ENCODE measurements at regions not wholly inside any gene's neighbourhood (a gene's known extent, or its start where the extent isn't known, plus 50 kb on each side); places are given as distances from the start of the nearest gene placed in this dataset.
"Not testable (repeated sequence)": the region's sequence is repeated elsewhere in the genome, so short reads cannot be mapped to it uniquely, and the experiment has no call there.

DNA sequence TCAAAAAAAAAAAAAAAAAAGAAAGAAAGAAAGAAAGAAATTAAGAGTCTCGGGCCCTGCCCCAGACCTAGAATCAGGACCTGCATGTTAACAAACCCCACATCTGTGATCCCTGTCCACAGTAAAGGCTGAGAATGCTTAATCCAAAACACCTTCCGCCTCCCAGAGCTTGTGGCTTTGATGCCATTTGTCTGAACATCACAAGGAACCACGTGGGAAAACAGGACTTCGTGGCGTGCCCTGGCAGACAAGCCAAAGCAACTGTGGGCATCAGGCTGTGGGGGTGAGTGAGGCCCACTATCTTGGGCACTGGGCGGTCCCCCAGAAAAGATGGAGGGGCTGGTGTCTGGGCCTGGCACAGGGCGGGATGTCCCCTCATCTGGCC is 173.4 kb upstream of the CIBAR2 start:
- WGBS (ENCODE audit: extremely low coverage, insufficient coverage, low lambda C conversion rate) = no CpG with 5 or more reads among the region's 7 CpGs
- Histone ChIP-seq H3K23ac (ENCODE audit: low read length) (no peak overlapping the region), H3K27ac (ENCODE audit: low read depth, low read length) (no peak overlapping the region)

DNA sequence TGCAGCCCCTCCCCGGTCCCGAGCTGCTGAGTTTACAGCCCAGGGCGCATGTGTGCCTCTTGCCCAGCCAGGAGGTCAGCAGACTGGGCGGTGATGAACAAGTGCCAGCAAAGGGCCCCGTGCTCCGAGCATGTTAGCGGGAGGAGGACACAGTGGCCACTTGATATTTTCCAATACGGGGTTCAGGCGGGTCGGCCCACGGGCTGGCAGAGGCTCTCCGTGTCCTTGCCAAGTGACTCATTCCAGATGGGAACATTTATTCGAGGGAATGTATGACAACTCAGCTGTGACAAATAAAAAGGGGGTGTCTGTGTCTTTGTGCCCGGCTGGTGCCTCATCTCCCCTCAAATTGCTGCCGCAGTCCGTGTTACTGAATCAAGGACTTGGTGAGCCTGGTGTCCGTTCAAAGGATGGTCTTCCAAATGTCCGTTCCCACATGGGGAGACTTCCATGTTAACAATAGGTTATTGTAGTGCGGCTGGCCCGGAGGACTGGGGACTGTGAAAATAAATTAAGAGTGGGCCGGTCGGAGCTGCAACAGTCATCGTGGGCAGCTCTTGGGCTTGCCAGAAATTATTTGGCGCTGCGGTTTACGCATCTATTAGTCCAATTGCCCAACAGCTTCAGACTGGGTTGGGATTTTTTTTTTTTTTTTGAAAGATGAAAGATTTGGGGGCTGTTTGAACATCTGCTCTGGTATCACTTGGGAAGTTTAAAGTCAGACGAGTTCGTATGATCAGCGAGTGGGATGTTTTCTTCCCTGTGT is 174.0 kb upstream of the CIBAR2 start:
- no peak overlapping the region for H4K8ac ChIP-seq (ENCODE audit: low read depth, low read length)
- H3K36me3 ChIP-seq (ENCODE audit: control insufficient read depth, insufficient read depth, low read length) = no peaks in the 10 kb centered on the region
- no peaks in the 10 kb centered on the region for H3K79me2 ChIP-seq (ENCODE audit: control insufficient read depth, insufficient read depth, low read length)
- H3K27ac ChIP-seq (ENCODE audit: low read depth, low read length) = no peak overlapping the region
- no peak overlapping the region for H2AK5ac ChIP-seq (ENCODE audit: low read length)
- H3K4me3 ChIP-seq (ENCODE audit: low read length) = no peak overlapping the region
- no peaks in the 10 kb centered on the region for H3K79me1 ChIP-seq (ENCODE audit: low read length)
- no peak overlapping the region for H3K56ac ChIP-seq (ENCODE audit: low read length)
- WGBS (ENCODE audit: extremely low coverage, insufficient coverage, low lambda C conversion rate) = no CpG with 5 or more reads among the region's 29 CpGs
- H3K18ac ChIP-seq (ENCODE audit: low read length) = no peak overlapping the region
- H2BK120ac ChIP-seq (ENCODE audit: low read depth, low read length) = no peak overlapping the region
- H3K4ac ChIP-seq (ENCODE audit: low read depth, low read length) = no peak overlapping the region
- no peaks in the 10 kb centered on the region for H3K27me3 ChIP-seq (ENCODE audit: insufficient read depth, low read length, poor library complexity)
- no peaks in the 10 kb centered on the region for H3K4me1 ChIP-seq (ENCODE audit: control insufficient read depth, low read depth, low read length)
- H4K5ac ChIP-seq (ENCODE audit: low read length) = no peak overlapping the region
- no peak for DNase-seq
- no peak overlapping the region for H3K9ac ChIP-seq (ENCODE audit: low read length)
- no peak overlapping the region for H3K23ac ChIP-seq (ENCODE audit: low read length)
- H3K4me2 ChIP-seq (ENCODE audit: low read length) = no peak overlapping the region
- no peak overlapping the region for H2BK5ac ChIP-seq (ENCODE audit: low read length)
- no peak overlapping the region for H2BK15ac ChIP-seq (replicated peaks; ENCODE audit: low read depth)

More for the DNA sequence above, 173.4 kb upstream of the CIBAR2 start:
- H3K79me1 ChIP-seq (ENCODE audit: low read length) = no peaks in the 10 kb centered on the region
- no peak overlapping the region for H4K5ac ChIP-seq (ENCODE audit: low read length)
- H3K27me3 ChIP-seq (ENCODE audit: insufficient read depth, low read length, poor library complexity) = no peaks in the 10 kb centered on the region
- no peak overlapping the region for H3K4me3 ChIP-seq (ENCODE audit: low read length)
- H3K36me3 ChIP-seq (ENCODE audit: control insufficient read depth, insufficient read depth, low read length) = no peaks in the 10 kb centered on the region
- no peak overlapping the region for H3K18ac ChIP-seq (ENCODE audit: low read length)
- no peak overlapping the region for H2BK5ac ChIP-seq (ENCODE audit: low read length)
- no peaks in the 10 kb centered on the region for H3K79me2 ChIP-seq (ENCODE audit: control insufficient read depth, insufficient read depth, low read length)
- no peak overlapping the region for H3K56ac ChIP-seq (ENCODE audit: low read length)
- H3K4me1 ChIP-seq (ENCODE audit: control insufficient read depth, low read depth, low read length) = no peaks in the 10 kb centered on the region
- H3K4ac ChIP-seq (ENCODE audit: low read depth, low read length) = no peak overlapping the region
- no peak overlapping the region for H2AK5ac ChIP-seq (ENCODE audit: low read length)
- no peak overlapping the region for H4K8ac ChIP-seq (ENCODE audit: low read depth, low read length)
- no peak for DNase-seq
- no peak overlapping the region for H3K9ac ChIP-seq (ENCODE audit: low read length)
- H3K4me2 ChIP-seq (ENCODE audit: low read length) = no peak overlapping the region
- no peak overlapping the region for H2BK15ac ChIP-seq (replicated peaks; ENCODE audit: low read depth)
- no peak overlapping the region for H2BK120ac ChIP-seq (ENCODE audit: low read depth, low read length)

- Histone ChIP-seq H3K4me3 (ENCODE audit: low read length) (no peak overlapping the region), H3K4me1 (ENCODE audit: control insufficient read depth, low read depth, low read length) (no peaks in the 10 kb centered on the region), H3K79me2 (ENCODE audit: control insufficient read depth, insufficient read depth, low read length) (no peaks in the 10 kb centered on the region), H3K27me3 (ENCODE audit: insufficient read depth, low read length, poor library complexity) (no peaks in the 10 kb centered on the region), H3K23ac (ENCODE audit: low read length) (no peak overlapping the region), H3K4ac (ENCODE audit: low read depth, low read length) (no peak overlapping the region), H3K36me3 (ENCODE audit: control insufficient read depth, insufficient read depth, low read length) (no peaks in the 10 kb centered on the region), H3K27ac (ENCODE audit: low read depth, low read length) (no peak overlapping the region), H3K18ac (ENCODE audit: low read length) (no peak overlapping the region), H2AK5ac (ENCODE audit: low read length) (no peak overlapping the region), H4K5ac (ENCODE audit: low read length) (no peak overlapping the region), H3K56ac (ENCODE audit: low read length) (no peak overlapping the region), H2BK5ac (ENCODE audit: low read length) (no peak overlapping the region), H2BK15ac (replicated peaks; ENCODE audit: low read depth) (no peak overlapping the region), H2BK120ac (ENCODE audit: low read depth, low read length) (no peak overlapping the region), H4K8ac (ENCODE audit: low read depth, low read length) (no peak overlapping the region), H3K9ac (ENCODE audit: low read length) (no peak overlapping the region), H3K4me2 (ENCODE audit: low read length) (no peak overlapping the region), H3K79me1 (ENCODE audit: low read length) (no peaks in the 10 kb centered on the region)
- no peak for DNase-seq
- no CpG with 5 or more reads among the region's 34 CpGs for WGBS (ENCODE audit: extremely low coverage, insufficient coverage, low lambda C conversion rate)
These were observed 174.9 kb upstream of the CIBAR2 start for GRCh38 chr16:85286951-85287814.

- not testable (repeated sequence) for H3K36me3 ChIP-seq (ENCODE audit: control insufficient read depth, insufficient read depth, low read length); H2BK5ac ChIP-seq (ENCODE audit: low read length); H3K79me2 ChIP-seq (ENCODE audit: control insufficient read depth, insufficient read depth, low read length); DNase-seq; H3K9ac ChIP-seq (ENCODE audit: low read length); H3K27me3 ChIP-seq (ENCODE audit: insufficient read depth, low read length, poor library complexity); H3K56ac ChIP-seq (ENCODE audit: low read length); H3K4ac ChIP-seq (ENCODE audit: low read depth, low read length); H3K23ac ChIP-seq (ENCODE audit: low read length); H2BK120ac ChIP-seq (ENCODE audit: low read depth, low read length); H3K18ac ChIP-seq (ENCODE audit: low read length); H3K4me2 ChIP-seq (ENCODE audit: low read length); H4K5ac ChIP-seq (ENCODE audit: low read length); H3K4me1 ChIP-seq (ENCODE audit: control insufficient read depth, low read depth, low read length); H3K4me3 ChIP-seq (ENCODE audit: low read length); H2AK5ac ChIP-seq (ENCODE audit: low read length); H2BK15ac ChIP-seq (replicated peaks; ENCODE audit: low read depth); H4K8ac ChIP-seq (ENCODE audit: low read depth, low read length); H3K27ac ChIP-seq (ENCODE audit: low read depth, low read length); H3K79me1 ChIP-seq (ENCODE audit: low read length)
- WGBS (ENCODE audit: extremely low coverage, insufficient coverage, low lambda C conversion rate) = no CpG with 5 or more reads among the region's 13 CpGs
These were observed 175.5 kb upstream of the CIBAR2 start for GRCh38 chr16:85287815-85288109.

DNA sequence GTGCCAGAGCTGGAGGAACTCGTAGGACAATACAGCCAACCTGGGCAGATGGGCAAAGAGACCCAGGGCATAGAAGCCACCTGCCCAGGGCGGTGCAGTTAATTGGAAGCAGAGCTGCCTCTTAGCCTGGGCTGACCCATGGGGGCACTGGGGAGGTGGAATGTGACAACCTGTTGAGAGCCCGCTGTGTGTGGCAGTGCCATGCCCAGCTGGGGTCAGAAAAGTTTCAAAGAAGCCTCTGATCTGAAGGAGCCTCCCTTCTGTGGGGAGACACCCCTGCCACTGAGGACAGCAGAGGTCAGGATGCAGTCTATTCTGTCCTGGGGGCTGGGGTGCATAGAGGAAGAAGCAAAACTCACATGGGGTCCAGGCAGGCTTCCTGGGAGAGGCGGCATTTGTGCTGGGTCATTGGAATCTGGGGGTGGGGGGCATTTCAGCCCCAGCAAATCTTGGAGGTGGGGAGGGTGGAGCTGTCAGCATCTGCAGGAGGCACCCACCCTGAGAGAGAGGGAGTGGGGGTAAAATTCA is 176.1 kb upstream of the CIBAR2 start:
- Histone ChIP-seq H3K27me3 (ENCODE audit: insufficient read depth, low read length, poor library complexity) (no peaks in the 10 kb centered on the region), H3K27ac (ENCODE audit: low read depth, low read length) (no peak overlapping the region), H3K4ac (ENCODE audit: low read depth, low read length) (no peak overlapping the region), H3K79me2 (ENCODE audit: control insufficient read depth, insufficient read depth, low read length) (no peaks in the 10 kb centered on the region), H3K36me3 (ENCODE audit: control insufficient read depth, insufficient read depth, low read length) (no peaks in the 10 kb centered on the region), H2BK15ac (replicated peaks; ENCODE audit: low read depth) (no peak overlapping the region), H3K18ac (ENCODE audit: low read length) (no peak overlapping the region), H3K23ac (ENCODE audit: low read length) (no peak overlapping the region), H4K5ac (ENCODE audit: low read length) (no peak overlapping the region), H3K4me3 (ENCODE audit: low read length) (no peak overlapping the region), H2BK5ac (ENCODE audit: low read length) (no peak overlapping the region), H3K4me2 (ENCODE audit: low read length) (no peak overlapping the region), H3K4me1 (ENCODE audit: control insufficient read depth, low read depth, low read length) (no peaks in the 10 kb centered on the region), H4K8ac (ENCODE audit: low read depth, low read length) (no peak overlapping the region), H3K56ac (ENCODE audit: low read length) (no peak overlapping the region), H3K9ac (ENCODE audit: low read length) (no peak overlapping the region), H2BK120ac (ENCODE audit: low read depth, low read length) (no peak overlapping the region), H3K79me1 (ENCODE audit: low read length) (no peaks in the 10 kb centered on the region), H2AK5ac (ENCODE audit: low read length) (no peak overlapping the region)
- no peak for DNase-seq
- WGBS (ENCODE audit: extremely low coverage, insufficient coverage, low lambda C conversion rate) = no CpG with 5 or more reads among the region's 4 CpGs

Data from mesendoderm (in vitro differentiated cells).